ENCODE measurements at regions not wholly inside any gene's neighbourhood (a gene's known extent, or its start where the extent isn't known, plus 50 kb on each side); places are given as distances from the start of the nearest gene placed in this dataset.
"Not testable (repeated sequence)": the region's sequence is repeated elsewhere in the genome, so short reads cannot be mapped to it uniquely, and the experiment has no call there.

- in situ Hi-C loops (cut with MboI; ENCODE audit: low sequenced_read_pairs) = no loop called here
Observed at GRCh38 chr13:73656863-73657262, 477.3 kb downstream of the KLF12 start.

- in situ Hi-C loops (cut with MboI; ENCODE audit: low sequenced_read_pairs) = no loop called here
Observed at GRCh38 chr13:73653688-73654087, 480.5 kb downstream of the KLF12 start.

- in situ Hi-C loops (cut with MboI; ENCODE audit: low sequenced_read_pairs) = no loop called here
Observed at GRCh38 chr13:73647417-73647816, 486.8 kb downstream of the KLF12 start.

- in situ Hi-C loops (cut with MboI; ENCODE audit: low sequenced_read_pairs) = not testable (repeated sequence)
Observed at GRCh38 chr13:73640476-73641179, 493.6 kb downstream of the KLF12 start.

- in situ Hi-C loops (cut with MboI; ENCODE audit: low sequenced_read_pairs) = no loop called here
Observed at GRCh38 chr13:73635166-73635787, 498.9 kb downstream of the KLF12 start.

- in situ Hi-C loops (cut with MboI; ENCODE audit: low sequenced_read_pairs) = no loop called here
Observed at GRCh38 chr13:73633817-73634460, 500.3 kb downstream of the KLF12 start.

GRCh38 chr13:73631411-73631810, 502.8 kb downstream of the KLF12 start:
- in situ Hi-C loops (cut with MboI; ENCODE audit: low sequenced_read_pairs) = no loop called here

GRCh38 chr13:73625562-73626339, 508.5 kb downstream of the KLF12 start:
- in situ Hi-C loops (cut with MboI; ENCODE audit: low sequenced_read_pairs) = no loop called here

GRCh38 chr13:73623281-73623680, 510.9 kb downstream of the KLF12 start:
- in situ Hi-C loops (cut with MboI; ENCODE audit: low sequenced_read_pairs) = no loop called here

- in situ Hi-C loops (cut with MboI; ENCODE audit: low sequenced_read_pairs) = no loop called here
Observed at GRCh38 chr13:73622381-73622780, 511.8 kb downstream of the KLF12 start.

- in situ Hi-C loops (cut with MboI; ENCODE audit: low sequenced_read_pairs) = no loop called here
Observed at GRCh38 chr13:73618275-73618865, 515.8 kb downstream of the KLF12 start.

- in situ Hi-C loops (cut with MboI; ENCODE audit: low sequenced_read_pairs) = no loop called here
Observed at GRCh38 chr13:73616861-73617260, 517.3 kb downstream of the KLF12 start.

GRCh38 chr13:73610799-73611592, 523.2 kb downstream of the KLF12 start:
- in situ Hi-C loops (cut with MboI; ENCODE audit: low sequenced_read_pairs) = no loop called here

- in situ Hi-C loops (cut with MboI; ENCODE audit: low sequenced_read_pairs) = no loop called here
Observed at GRCh38 chr13:73608711-73609485, 525.3 kb downstream of the KLF12 start.

GRCh38 chr13:73608157-73608516, 526.1 kb downstream of the KLF12 start:
- in situ Hi-C loops (cut with MboI; ENCODE audit: low sequenced_read_pairs) = no loop called here

- in situ Hi-C loops (cut with MboI; ENCODE audit: low sequenced_read_pairs) = no loop called here
Observed at GRCh38 chr13:73607489-73608156, 526.6 kb downstream of the KLF12 start.

GRCh38 chr13:73603646-73604045, 530.6 kb downstream of the KLF12 start:
- in situ Hi-C loops (cut with MboI; ENCODE audit: low sequenced_read_pairs) = no loop called here

- in situ Hi-C loops (cut with MboI; ENCODE audit: low sequenced_read_pairs) = no loop called here
Observed at GRCh38 chr13:73602295-73602694, 531.9 kb downstream of the KLF12 start.

- in situ Hi-C loops (cut with MboI; ENCODE audit: low sequenced_read_pairs) = no loop called here
Observed at GRCh38 chr13:73601708-73602107, 532.5 kb downstream of the KLF12 start.

Measured in HL-60/S4 (cell line).